Hepatocyte (in vitro differentiated cells): ENCODE measurements at regions not wholly inside any gene's neighbourhood (a gene's known extent, or its start where the extent isn't known, plus 50 kb on each side); places are given as distances from the start of the nearest gene placed in this dataset.

Source experiments
- CTCF ChIP-seq: fragments of 200-600 bp; sonication (generic); IDR thresholded peaks from 2 replicates; pipeline ENCODE4 v1.5.1; 2016; ENCODE audit warnings: antibody characterized with exemption, mild to moderate bottlenecking; ENCODE audit not compliant: poor library complexity
- EZH2 ChIP-seq: fragments of 200-600 bp; sonication (generic); IDR thresholded peaks from 2 replicates; pipeline ENCODE4 v1.6.1; 2016; ENCODE audit warnings: antibody characterized with exemption, mild to moderate bottlenecking, borderline replicate concordance
- EZH2phosphoT487 ChIP-seq: fragments of 200-600 bp; sonication (generic); IDR thresholded peaks from one replicate; pipeline ENCODE4 v1.6.1; 2018; ENCODE audit warnings: antibody characterized with exemption, mild to moderate bottlenecking, low read depth, moderate library complexity; ENCODE audit not compliant: unreplicated experiment, severe bottlenecking

- no peak for TF ChIP-seq CTCF
- TF ChIP-seq EZH2 = no peak
- no peak for TF ChIP-seq EZH2phosphoT487
These were observed 58.4 kb upstream of the GRAMD1B start for GRCh38 chr11:123371506-123372297.
